Neural cell (in vitro differentiated cells): ENCODE measurements at regions not wholly inside any gene's neighbourhood (a gene's known extent, or its start where the extent isn't known, plus 50 kb on each side); places are given as distances from the start of the nearest gene placed in this dataset.

ENCODE experiments used
- H2AFZ ChIP-seq: fragments of 200-600, 300-800 bp; sonication (generic), shearing (Covaris generic); 2 replicates; pipeline ENCODE4 v1.6.0; 2014; ENCODE audit warnings: low read depth, mild to moderate bottlenecking, antibody characterized with exemption, low read length, moderate library complexity
- H3F3A ChIP-seq: fragments of 200-600 bp; shearing (Covaris generic); 2 replicates; pipeline ENCODE4 v1.6.1; 2016; ENCODE audit warnings: mild to moderate bottlenecking, moderate library complexity, mixed read lengths, antibody characterized with exemption, low read length; ENCODE audit not compliant: insufficient read depth, poor library complexity, severe bottlenecking
- H3K27ac ChIP-seq: fragments of 200-600, 300-800 bp; sonication (generic), shearing (Covaris generic); 2 replicates; pipeline ENCODE4 v1.5.1; 2014; ENCODE audit warnings: mild to moderate bottlenecking, low read length, moderate library complexity
- H3K27me3 ChIP-seq: fragments of 300-800, 200-600 bp; sonication (generic), shearing (Covaris generic); 2 replicates; pipeline ENCODE4 v1.6.0; 2014; ENCODE audit warnings: mild to moderate bottlenecking, low read depth, low read length, moderate library complexity; ENCODE audit not compliant: insufficient read depth
- H3K36me3 ChIP-seq: fragments of 300-800, 200-600 bp; sonication (generic), shearing (Covaris generic); 2 replicates; pipeline ENCODE4 v1.5.1; 2014; ENCODE audit warnings: mild to moderate bottlenecking, antibody characterized with exemption, low read length, moderate library complexity; ENCODE audit not compliant: insufficient read depth
- H3K4me2 ChIP-seq: fragments of 300-800, 200-600 bp; sonication (generic), shearing (Covaris generic); 2 replicates; pipeline ENCODE4 v1.6.0; 2014; ENCODE audit warnings: mild to moderate bottlenecking, low read length
- H3K4me3 ChIP-seq: fragments of 300-800, 200-600 bp; sonication (generic), shearing (Covaris generic); 2 replicates; pipeline ENCODE4 v1.5.1; 2014; ENCODE audit warnings: mild to moderate bottlenecking, low read length, moderate library complexity
- H3K79me2 ChIP-seq: fragments of 200-600 bp; shearing (Covaris generic); replicated peaks from 2 replicates; pipeline ENCODE4 v1.6.0; 2014; ENCODE audit warnings: mild to moderate bottlenecking, low read length, moderate library complexity; ENCODE audit not compliant: insufficient read depth
- H3K9ac ChIP-seq: fragments of 300-800, 200-600 bp; sonication (generic), shearing (Covaris generic); 2 replicates; pipeline ENCODE4 v1.6.1; 2016; ENCODE audit warnings: mild to moderate bottlenecking, low read length, mixed read lengths
- H3K9me2 ChIP-seq: fragments of 200-600 bp; shearing (Covaris generic); 2 replicates; pipeline ENCODE4 v1.6.1; 2016; ENCODE audit warnings: mild to moderate bottlenecking, low read length, mixed read lengths; ENCODE audit not compliant: insufficient read depth
- H3K9me3 ChIP-seq: fragments of 200-600, 300-800 bp; sonication (generic), shearing (Covaris generic); 2 replicates; pipeline ENCODE4 v1.6.1; 2016; ENCODE audit warnings: mild to moderate bottlenecking, mixed run types, low read length, moderate library complexity, mixed read lengths
- H4K20me1 ChIP-seq: fragments of 200-600 bp; shearing (Covaris generic); 2 replicates; pipeline ENCODE4 v1.6.1; 2016; ENCODE audit warnings: mild to moderate bottlenecking, mixed run types; ENCODE audit not compliant: insufficient read depth
- EP300 ChIP-seq: fragments of 450-650 bp; conservative IDR thresholded peaks from 2 replicates; pipeline ENCODE4 v1.6.1; 2014; ENCODE audit warnings: antibody characterized with exemption, mild to moderate bottlenecking, moderate library complexity; ENCODE audit not compliant: poor library complexity, severe bottlenecking
- EZH2 ChIP-seq: fragments of 200-600, 300-800 bp; shearing (Covaris generic), sonication (generic); IDR thresholded peaks from 2 replicates; pipeline ENCODE4 v1.6.1; 2014; ENCODE audit warnings: antibody characterized with exemption, low read length, borderline replicate concordance, mild to moderate bottlenecking; ENCODE audit not compliant: insufficient read depth, poor library complexity, severe bottlenecking
- MXI1 ChIP-seq: fragments of 450-650 bp; conservative IDR thresholded peaks from 2 replicates; pipeline ENCODE4 v1.6.1; 2014; ENCODE audit warnings: antibody characterized with exemption, mild to moderate bottlenecking; ENCODE audit not compliant: poor library complexity, severe bottlenecking
- POLR2AphosphoS5 ChIP-seq: IDR thresholded peaks from 2 replicates; pipeline ENCODE4 v1.6.1; 2012
- RAD21 ChIP-seq: fragments of 450-650 bp; conservative IDR thresholded peaks from 2 replicates; pipeline ENCODE4 v1.6.1; 2014; ENCODE audit warnings: antibody characterized with exemption, mild to moderate bottlenecking, moderate library complexity
- SMC3 ChIP-seq: fragments of 450-650 bp; conservative IDR thresholded peaks from 2 replicates; pipeline ENCODE4 v1.6.1; 2014; ENCODE audit warnings: antibody characterized with exemption, mild to moderate bottlenecking, moderate library complexity; ENCODE audit not compliant: poor library complexity
- TAF1 ChIP-seq: IDR thresholded peaks from 2 replicates; pipeline ENCODE4 v1.6.1; 2012; ENCODE audit warnings: low read depth
- TF ChIP-seq, protein P1 (sequence below): IDR thresholded peaks from 2 replicates; pipeline ENCODE4 v1.6.1; 2012; ENCODE audit warnings: borderline replicate concordance
- TF ChIP-seq, protein P2 (sequence below): fragments of 450-650 bp; IDR thresholded peaks from 2 replicates; pipeline ENCODE4 v1.5.1; 2014; ENCODE audit warnings: antibody characterized with exemption, mild to moderate bottlenecking, moderate library complexity; ENCODE audit not compliant: poor library complexity, severe bottlenecking

DNA sequence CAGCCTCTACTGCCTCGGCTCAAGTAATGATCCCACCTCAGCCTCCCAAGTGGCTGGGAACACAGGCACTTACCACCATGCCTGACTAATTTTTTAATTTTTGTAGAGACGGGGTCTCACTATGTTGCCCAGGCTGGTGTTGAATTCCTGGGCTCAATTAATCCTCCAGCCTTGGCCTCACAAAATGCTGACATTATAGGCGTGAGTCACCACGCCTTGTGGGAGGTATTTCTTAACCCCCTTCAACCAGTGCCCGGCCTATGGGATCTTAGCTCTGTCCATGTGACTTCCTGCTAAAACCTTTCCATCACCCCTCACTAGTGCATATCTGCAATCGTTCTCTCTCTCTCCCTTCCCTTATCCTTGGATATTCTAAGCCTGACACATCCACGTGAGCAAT lies 86.4 kb downstream of the FOXD2 start:
- H3K27ac ChIP-seq: no peak overlapping the region
- no peak overlapping the region for H3K9ac ChIP-seq
- no peaks in the 10 kb centered on the region for H4K20me1 ChIP-seq
- TF ChIP-seq EZH2 (no peak), MXI1 (no peak), EP300 (no peak), POLR2AphosphoS5 (no peak), TAF1 (no peak), RAD21 (no peak), SMC3 (no peak)
- TF ChIP-seq, protein P1, sequence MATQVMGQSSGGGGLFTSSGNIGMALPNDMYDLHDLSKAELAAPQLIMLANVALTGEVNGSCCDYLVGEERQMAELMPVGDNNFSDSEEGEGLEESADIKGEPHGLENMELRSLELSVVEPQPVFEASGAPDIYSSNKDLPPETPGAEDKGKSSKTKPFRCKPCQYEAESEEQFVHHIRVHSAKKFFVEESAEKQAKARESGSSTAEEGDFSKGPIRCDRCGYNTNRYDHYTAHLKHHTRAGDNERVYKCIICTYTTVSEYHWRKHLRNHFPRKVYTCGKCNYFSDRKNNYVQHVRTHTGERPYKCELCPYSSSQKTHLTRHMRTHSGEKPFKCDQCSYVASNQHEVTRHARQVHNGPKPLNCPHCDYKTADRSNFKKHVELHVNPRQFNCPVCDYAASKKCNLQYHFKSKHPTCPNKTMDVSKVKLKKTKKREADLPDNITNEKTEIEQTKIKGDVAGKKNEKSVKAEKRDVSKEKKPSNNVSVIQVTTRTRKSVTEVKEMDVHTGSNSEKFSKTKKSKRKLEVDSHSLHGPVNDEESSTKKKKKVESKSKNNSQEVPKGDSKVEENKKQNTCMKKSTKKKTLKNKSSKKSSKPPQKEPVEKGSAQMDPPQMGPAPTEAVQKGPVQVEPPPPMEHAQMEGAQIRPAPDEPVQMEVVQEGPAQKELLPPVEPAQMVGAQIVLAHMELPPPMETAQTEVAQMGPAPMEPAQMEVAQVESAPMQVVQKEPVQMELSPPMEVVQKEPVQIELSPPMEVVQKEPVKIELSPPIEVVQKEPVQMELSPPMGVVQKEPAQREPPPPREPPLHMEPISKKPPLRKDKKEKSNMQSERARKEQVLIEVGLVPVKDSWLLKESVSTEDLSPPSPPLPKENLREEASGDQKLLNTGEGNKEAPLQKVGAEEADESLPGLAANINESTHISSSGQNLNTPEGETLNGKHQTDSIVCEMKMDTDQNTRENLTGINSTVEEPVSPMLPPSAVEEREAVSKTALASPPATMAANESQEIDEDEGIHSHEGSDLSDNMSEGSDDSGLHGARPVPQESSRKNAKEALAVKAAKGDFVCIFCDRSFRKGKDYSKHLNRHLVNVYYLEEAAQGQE: no peak
- TF ChIP-seq, protein P2, sequence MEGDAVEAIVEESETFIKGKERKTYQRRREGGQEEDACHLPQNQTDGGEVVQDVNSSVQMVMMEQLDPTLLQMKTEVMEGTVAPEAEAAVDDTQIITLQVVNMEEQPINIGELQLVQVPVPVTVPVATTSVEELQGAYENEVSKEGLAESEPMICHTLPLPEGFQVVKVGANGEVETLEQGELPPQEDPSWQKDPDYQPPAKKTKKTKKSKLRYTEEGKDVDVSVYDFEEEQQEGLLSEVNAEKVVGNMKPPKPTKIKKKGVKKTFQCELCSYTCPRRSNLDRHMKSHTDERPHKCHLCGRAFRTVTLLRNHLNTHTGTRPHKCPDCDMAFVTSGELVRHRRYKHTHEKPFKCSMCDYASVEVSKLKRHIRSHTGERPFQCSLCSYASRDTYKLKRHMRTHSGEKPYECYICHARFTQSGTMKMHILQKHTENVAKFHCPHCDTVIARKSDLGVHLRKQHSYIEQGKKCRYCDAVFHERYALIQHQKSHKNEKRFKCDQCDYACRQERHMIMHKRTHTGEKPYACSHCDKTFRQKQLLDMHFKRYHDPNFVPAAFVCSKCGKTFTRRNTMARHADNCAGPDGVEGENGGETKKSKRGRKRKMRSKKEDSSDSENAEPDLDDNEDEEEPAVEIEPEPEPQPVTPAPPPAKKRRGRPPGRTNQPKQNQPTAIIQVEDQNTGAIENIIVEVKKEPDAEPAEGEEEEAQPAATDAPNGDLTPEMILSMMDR: no peak
- H3K4me2 ChIP-seq: no peak overlapping the region
- no peak overlapping the region for H3K4me3 ChIP-seq
- H2AFZ ChIP-seq: no peak overlapping the region
- H3K79me2 ChIP-seq: no peaks in the 10 kb centered on the region
- no peaks in the 10 kb centered on the region for H3K27me3 ChIP-seq
- no peaks in the 10 kb centered on the region for H3F3A ChIP-seq
- no peaks in the 10 kb centered on the region for H3K36me3 ChIP-seq
- H3K9me3 ChIP-seq: peaks cover 3% of the 10 kb centered on the region
- H3K9me2 ChIP-seq: no peaks in the 10 kb centered on the region

DNA sequence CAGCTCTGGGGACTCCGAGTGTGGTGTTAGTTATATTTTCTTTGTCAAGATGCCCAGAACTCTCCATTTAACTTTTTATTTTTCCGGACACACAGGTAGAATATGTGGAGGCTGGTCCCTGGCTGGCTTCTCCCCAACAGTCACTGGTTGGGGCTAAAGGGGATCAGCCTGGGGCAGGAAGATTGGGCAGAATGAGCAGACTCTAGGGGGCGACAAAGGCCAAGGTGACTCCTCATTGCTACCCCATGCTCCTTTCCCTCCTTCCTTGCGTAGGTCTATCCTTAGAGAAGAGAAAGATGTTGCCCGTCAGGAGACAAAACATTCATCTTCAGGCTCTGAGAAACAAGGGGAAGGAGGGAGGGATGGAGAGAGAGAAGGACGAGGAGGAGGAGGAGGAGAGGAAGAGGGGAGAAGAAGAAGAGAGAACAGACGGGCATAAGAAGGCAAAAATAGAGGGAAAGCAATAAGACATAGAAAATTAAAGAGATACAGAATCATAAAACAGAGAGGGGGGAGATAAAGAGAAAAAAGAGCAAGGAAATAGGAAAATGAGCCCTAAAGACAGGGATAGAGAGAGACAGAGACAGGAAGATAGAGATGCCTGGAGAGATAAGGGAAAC lies 89.9 kb downstream of the FOXD2 start:
- H2AFZ ChIP-seq: no peak overlapping the region
- no peaks in the 10 kb centered on the region for H4K20me1 ChIP-seq
- H3K4me3 ChIP-seq: no peak overlapping the region
- no peak overlapping the region for H3K4me2 ChIP-seq
- TF ChIP-seq RAD21 (no peak), MXI1 (no peak), EZH2 (no peak), TAF1 (no peak), SMC3 (no peak), EP300 (no peak), POLR2AphosphoS5 (no peak)
- TF ChIP-seq, protein P2: no peak
- TF ChIP-seq, protein P1: no peak
- H3K9ac ChIP-seq: no peak overlapping the region
- no peaks in the 10 kb centered on the region for H3F3A ChIP-seq
- H3K27ac ChIP-seq: no peak overlapping the region
- H3K9me2 ChIP-seq: no peaks in the 10 kb centered on the region
- peaks cover 9% of the 10 kb centered on the region for H3K9me3 ChIP-seq
- H3K27me3 ChIP-seq: peaks cover 4% of the 10 kb centered on the region
- H3K79me2 ChIP-seq: no peaks in the 10 kb centered on the region
- H3K36me3 ChIP-seq: no peaks in the 10 kb centered on the region
